Motor neuron (in vitro differentiated cells): ENCODE measurements at regions not wholly inside any gene's neighbourhood (a gene's known extent, or its start where the extent isn't known, plus 50 kb on each side); places are given as distances from the start of the nearest gene placed in this dataset.

Source experiments
- ATAC-seq, 8 experiments: fragments of 200-7000 bp; cut with Tn5 transposase; replicated peaks in 6 of 8; 2 replicates each; pipeline ENCODE4 v1.8.0; 2021; ENCODE audit warnings: mild to moderate bottlenecking in 8 of 8, moderate library complexity in 8 of 8
- H3K27ac ChIP-seq, 2 donors: fragments of 250-450 bp; sonication (Bioruptor Pico); 2 replicates each; pipeline ENCODE4 v1.9.0; 2021; ENCODE audit warnings: antibody characterized with exemption in 2 of 2, mild to moderate bottlenecking in 2 of 2, moderate library complexity in 1 of 2
- H3K4me1 ChIP-seq, 2 donors: fragments of 250-450 bp; sonication (Bioruptor Pico); replicated peaks in 1 of 2; 2 replicates each; pipeline ENCODE4 v1.6.1; 2021; ENCODE audit warnings: antibody characterized with exemption in 2 of 2, mild to moderate bottlenecking in 2 of 2, moderate library complexity in 1 of 2
- H3K4me3 ChIP-seq, 5 donors: fragments of 250-450 bp; sonication (Bioruptor Pico); 2 replicates each; pipeline ENCODE4 v1.9.0; 2021; ENCODE audit warnings: antibody characterized with exemption in 5 of 5, mild to moderate bottlenecking in 5 of 5, moderate library complexity in 4 of 5
- WGBS, 10 experiments: fragments of 450-650 bp; shearing (Covaris generic); methylation state at CpG; one replicate each; pipeline ENCODE4 v1.0.0; 2022; 5-methylcytosine and 5-hydroxymethylcytosine counted together
- in situ Hi-C, 9 experiments: fragments of 400-800 bp; cut with MboI; loops; one replicate each; pipeline ENCODE4 v1.15.0; 2021; ENCODE audit warnings: low sequenced_read_pairs in 9 of 9, low pct_unique_long_range_greater_than_20kb in 2 of 9; ENCODE audit not compliant: unreplicated experiment in 9 of 9

DNA sequence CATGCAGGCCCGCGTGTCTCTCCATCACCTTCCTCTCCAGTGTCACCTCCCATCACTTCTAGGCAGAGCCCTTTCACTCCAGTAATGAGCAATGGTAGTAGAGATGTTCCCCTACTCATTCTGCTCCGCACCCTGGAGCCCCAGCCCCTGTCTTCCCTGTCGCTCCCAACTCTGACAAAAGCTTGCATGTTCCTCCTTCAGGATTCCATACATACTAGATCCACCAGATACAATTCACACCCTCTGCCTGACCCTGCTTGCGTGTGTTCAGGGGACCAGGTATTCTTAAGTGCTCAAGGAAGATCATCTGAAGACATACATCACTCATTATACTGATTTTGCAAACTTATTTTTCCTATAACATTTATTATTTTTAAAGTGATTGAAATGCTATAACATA lies 222.7 kb downstream of the SNX19 start:
- no peak for ATAC-seq
- 70 to 100% (median 89%) methylated on average over 1 to 5 of the region's 5 CpGs; no CpG with 5 or more reads in 2 of the 10 experiments for WGBS, 10 experiments
- Histone ChIP-seq H3K4me3 (no peak overlapping the region), H3K4me1 (no peaks in the 10 kb centered on the region), H3K27ac (no peak overlapping the region)
- in situ Hi-C loops, result no loop called here

DNA sequence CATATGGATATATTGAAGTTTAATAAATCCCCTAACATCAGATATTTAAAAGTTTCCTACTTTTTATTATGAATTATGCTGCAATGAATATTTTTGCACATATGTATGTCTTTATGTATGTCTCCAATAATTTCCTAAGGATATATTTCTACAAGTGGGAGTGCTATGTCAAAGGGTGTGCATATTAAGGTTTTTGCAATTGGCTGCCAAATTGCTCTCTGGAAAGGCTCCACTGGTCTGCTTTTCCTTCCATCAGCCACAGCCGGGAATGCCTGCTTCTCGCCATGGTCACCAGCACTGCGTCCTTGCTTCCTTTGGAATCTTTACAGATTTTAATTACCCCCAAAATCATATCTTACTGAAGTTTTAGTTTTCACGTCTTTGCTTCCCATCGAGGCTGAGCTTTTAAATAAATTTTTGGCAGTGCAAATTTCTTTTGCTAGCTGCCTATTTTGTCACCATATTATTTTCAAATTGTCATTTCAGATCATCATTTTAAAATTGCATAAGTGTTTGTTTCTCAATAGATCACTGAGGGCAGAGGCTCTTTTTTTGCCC lies 221.7 kb downstream of the SNX19 start:
- Histone ChIP-seq H3K4me1 (no peaks in the 10 kb centered on the region), H3K4me3 (no peak overlapping the region), H3K27ac (no peak overlapping the region)
- in situ Hi-C loops, result no loop called here
- peak in 2 of 8 experiments; percentile 25 to 86 for ATAC-seq
- 6 to 98% (median 68%) methylated on average over 3 to 5 of the region's 5 CpGs; no CpG with 5 or more reads in 2 of the 10 experiments for WGBS, 10 experiments

DNA sequence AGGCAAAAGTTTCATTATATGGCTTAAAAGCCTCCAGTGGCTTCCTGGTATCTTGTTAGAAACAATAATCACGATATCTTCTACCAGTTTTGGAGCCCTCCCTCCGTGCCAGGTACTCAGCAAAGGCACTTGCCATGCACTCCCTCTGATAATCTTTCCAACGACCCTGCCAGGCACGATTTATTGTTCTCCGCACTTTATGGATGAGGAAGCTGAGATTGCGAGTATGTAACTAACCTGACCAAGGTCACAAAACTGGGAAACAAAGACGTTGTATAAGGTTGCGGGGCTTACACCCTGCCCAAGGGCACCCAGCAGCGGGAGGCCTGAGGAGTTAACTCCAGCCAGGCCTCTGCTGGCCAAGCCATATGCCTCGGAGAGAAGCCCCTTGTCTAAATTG lies 218.1 kb downstream of the SNX19 start:
- no peak overlapping the region for H3K4me3 ChIP-seq
- in situ Hi-C loops, result no loop called here
- ATAC-seq, result no peak
- no peaks in the 10 kb centered on the region for H3K4me1 ChIP-seq
- WGBS, 10 experiments, result 72 to 100% (median 89%) methylated on average over 1 to 7 of the region's 10 CpGs; no CpG with 5 or more reads in 1 of the 10 experiments
- no peak overlapping the region for H3K27ac ChIP-seq

DNA sequence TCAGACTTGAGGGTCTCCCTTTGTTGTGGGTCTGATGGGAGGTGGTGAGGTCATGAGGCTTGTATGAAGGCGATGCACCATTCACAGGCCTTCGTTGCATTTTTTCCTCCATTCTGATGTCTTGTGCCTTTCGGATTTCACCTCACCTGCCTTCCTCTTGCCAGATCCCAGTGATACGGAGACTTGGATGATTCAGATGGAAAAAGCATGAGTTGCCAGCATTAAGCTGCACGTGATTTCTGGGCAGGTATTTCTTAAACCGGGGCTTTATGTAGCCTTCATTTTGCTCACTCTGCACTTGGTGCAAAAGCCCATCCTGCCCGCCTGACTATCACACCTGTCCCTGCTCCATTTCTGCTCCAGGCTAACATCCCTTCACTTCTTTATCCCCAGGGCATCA lies 216.7 kb downstream of the SNX19 start:
- 60 to 89% (median 80%) methylated on average over 2 to 6 of the region's 7 CpGs; no CpG with 5 or more reads in 4 of the 10 experiments for WGBS, 10 experiments
- no peak for ATAC-seq
- no peaks in the 10 kb centered on the region for H3K4me1 ChIP-seq
- H3K4me3 ChIP-seq, result no peak overlapping the region
- in situ Hi-C loops, result no loop called here
- no peak overlapping the region for H3K27ac ChIP-seq

DNA sequence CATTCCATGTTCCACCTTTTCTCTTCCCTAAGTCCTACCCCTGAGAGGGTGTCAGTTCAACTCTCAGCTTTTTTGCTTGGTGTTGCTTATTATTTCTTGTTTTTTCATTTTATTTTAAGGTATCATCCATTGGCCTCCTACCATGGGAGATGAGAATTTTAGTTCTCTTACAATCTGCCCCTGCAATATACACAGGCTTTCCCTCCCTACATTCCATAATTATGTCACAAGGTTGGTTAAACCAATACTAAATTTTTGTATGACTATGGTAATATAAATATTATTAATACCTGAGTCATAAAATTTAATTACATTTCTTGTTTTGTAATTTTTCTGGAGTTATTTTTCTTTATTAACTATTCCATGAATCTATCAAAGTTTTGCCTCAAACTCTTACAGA lies 216.2 kb downstream of the SNX19 start:
- Histone ChIP-seq H3K4me1 (no peaks in the 10 kb centered on the region), H3K4me3 (no peak overlapping the region), H3K27ac (no peak overlapping the region)
- no peak for ATAC-seq
- in situ Hi-C loops, result no loop called here

DNA sequence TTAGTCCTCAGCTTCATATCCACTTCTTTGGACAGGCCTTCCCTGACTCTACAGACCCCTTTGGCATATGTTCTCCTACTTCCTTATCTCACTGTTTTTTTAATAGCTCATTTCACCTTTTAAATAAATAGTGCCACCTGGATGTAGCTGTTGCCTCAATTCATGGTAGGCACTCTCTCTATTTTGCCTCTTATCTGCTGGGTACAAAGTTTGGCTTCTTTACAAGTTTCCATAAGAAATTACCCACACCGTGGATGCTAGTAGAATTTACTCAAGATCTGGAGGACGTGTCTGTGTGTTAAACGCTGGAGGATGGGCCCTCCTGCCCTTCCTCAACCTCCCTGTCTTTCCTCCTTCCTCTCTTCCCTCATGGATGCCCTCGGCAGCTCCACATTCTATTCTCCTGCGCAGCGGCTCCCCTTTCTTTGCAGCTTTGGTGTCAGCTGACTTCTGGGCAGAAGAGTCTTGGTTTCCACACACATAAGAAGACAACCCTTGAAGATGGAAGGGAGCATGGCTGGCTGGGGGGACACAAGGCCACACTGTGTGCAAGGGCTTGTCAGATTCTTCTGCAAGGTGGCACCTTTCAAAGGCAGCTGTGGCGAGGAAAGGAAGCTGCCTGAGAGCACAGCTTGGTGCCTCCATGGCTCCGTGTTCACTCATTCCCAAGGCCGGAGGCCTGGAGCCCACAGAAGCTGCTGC lies 212.6 kb downstream of the SNX19 start:
- Histone ChIP-seq H3K4me3 (no peak overlapping the region), H3K4me1 (no peaks in the 10 kb centered on the region), H3K27ac (no peak overlapping the region)
- no peak for ATAC-seq
- WGBS, 10 experiments, result 37 to 93% (median 81%) methylated on average over 2 to 9 of the region's 9 CpGs
- in situ Hi-C loops, result no loop called here

DNA sequence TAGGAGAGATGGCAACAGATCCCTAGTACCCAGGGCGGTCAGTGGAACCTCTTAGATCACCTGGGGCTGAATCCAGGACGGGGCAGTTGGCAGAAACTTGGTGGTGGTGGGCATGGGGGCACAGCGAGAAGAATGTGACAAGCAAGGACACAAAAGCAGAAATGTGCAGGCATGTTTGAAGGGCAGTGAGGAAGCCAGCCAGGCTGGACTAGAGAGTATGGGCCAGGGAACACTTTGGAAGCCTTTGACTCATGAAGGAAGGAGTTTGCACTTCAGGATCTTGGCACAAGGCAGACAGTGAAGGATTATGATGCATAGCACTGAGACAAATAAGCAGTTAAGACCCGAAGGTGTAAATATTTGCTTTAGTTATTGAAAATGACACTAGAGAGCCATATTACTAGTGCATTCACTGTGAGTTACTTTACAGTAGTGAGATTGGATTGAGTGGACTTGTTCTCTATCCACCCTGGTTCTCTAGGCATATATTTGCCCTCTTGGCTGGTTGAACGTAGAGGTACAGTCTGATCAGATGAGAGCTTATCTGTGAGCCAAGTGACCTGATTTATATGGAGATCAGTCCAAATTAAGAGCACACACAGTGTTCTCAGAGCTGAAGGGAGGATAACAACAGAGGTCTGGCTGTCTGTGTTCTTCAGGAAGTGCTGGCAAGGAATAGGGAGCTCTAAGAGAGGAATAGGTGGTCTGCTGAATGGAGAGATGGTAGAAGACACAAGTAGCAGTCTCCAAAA lies 210.4 kb downstream of the SNX19 start:
- Histone ChIP-seq H3K27ac (no peak overlapping the region), H3K4me1 (no peaks in the 10 kb centered on the region), H3K4me3 (no peak overlapping the region)
- ATAC-seq, result no peak
- WGBS, 10 experiments, result 25 to 80% (median 58%) methylated on average over 1 to 5 of the region's 5 CpGs
- in situ Hi-C loops, result no loop called here

DNA sequence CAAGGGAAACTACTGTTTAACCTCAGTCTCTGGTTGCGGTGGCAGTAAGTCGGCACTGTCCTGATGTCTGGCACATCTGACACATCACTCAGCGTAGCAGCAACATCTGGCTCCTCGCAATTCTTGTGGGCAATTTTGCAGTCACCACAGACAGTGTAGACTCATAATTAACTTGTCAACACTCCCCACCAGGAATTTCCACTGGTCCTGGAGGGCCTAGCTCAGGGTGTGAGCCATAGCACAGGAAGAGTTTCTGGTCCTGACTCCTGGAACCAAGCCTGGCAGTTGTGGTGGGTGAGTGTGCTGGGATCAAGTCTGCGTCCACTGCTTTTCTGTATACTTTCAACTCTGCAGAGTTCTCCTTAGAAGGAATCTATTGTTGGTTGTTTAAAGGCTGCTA lies 209.7 kb downstream of the SNX19 start:
- Histone ChIP-seq H3K4me1 (no peaks in the 10 kb centered on the region), H3K27ac (no peak overlapping the region), H3K4me3 (no peak overlapping the region)
- WGBS, 10 experiments, result 8 to 100% (median 85%) methylated on average over 1 to 5 of the region's 5 CpGs; no CpG with 5 or more reads in 3 of the 10 experiments
- in situ Hi-C loops, result no loop called here
- ATAC-seq, result peak in 1 of 8 experiments; percentile 63

DNA sequence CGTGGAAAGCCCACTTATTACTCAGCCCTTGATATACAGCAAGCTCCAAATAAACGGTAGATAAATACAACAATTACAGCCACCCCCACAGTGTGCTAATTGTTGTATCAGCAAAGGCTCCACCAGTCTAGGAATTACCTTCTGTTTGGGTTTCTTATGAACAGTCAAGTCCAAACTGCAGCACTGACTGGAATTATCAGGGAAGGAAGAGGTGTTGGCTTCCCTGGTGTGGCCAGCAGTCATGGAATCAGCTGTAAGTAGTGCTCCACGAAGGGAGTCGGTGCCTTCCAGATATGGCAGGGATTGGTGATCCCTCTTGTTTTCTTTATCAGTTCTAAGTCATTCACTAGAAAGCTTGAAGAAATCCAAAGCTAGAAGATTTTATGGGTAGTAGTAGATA lies 209.1 kb downstream of the SNX19 start:
- ATAC-seq, result no peak
- H3K4me1 ChIP-seq, result no peaks in the 10 kb centered on the region
- H3K4me3 ChIP-seq, result no peak overlapping the region
- in situ Hi-C loops, result no loop called here
- 50 to 100% (median 84%) methylated on average over 1 to 4 of the region's 4 CpGs; no CpG with 5 or more reads in 1 of the 10 experiments for WGBS, 10 experiments
- H3K27ac ChIP-seq, result no peak overlapping the region

DNA sequence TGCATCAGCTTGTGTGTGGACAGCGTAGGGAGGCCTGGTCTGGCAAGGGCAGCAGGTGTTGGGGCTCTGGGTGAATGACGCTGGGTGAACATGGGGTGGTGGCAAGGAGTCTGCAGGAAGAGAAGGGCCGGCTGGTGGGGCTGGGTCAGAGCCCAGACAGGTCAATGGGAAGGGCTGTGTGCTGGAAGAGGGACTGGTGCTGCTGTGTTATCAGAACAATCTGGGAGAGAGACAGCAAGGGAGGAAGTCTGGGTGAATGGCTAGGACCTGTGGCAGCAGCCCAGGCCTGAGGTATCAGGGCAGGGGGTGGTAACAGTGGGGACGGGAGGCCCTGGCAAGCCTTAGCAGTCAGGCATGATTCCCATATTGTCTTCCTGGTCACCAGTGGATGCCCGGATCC lies 206.7 kb downstream of the SNX19 start:
- no peaks in the 10 kb centered on the region for H3K4me1 ChIP-seq
- H3K27ac ChIP-seq, result no peak overlapping the region
- WGBS, 10 experiments, result 78 to 100% (median 90%) methylated on average over 1 to 3 of the region's 5 CpGs; no CpG with 5 or more reads in 4 of the 10 experiments
- ATAC-seq, result no peak
- H3K4me3 ChIP-seq, result no peak overlapping the region
- in situ Hi-C loops, result no loop called here

DNA sequence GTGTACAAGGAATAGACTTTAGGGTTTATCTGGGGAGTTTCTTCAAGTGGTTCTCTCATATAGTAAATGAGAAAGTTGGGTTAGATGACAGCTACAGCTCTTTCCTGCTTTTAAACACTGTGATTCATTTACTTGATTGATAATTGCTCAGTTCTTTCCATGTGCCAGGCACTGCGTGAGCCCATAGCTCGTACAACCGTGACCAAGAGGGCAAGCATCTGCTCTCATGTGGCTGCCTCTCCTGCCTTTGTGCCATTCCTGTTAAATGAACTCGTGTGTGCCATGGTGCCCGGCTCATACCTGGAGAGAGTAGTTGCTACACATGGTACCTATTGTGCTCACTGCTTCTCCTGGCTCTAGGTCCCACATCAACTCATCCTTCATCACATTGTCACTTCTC lies 206.3 kb downstream of the SNX19 start:
- ATAC-seq, result no peak
- WGBS, 10 experiments, result 70 to 100% (median 92%) methylated on average over 1 to 2 of the region's 5 CpGs; no CpG with 5 or more reads in 4 of the 10 experiments
- no peak overlapping the region for H3K27ac ChIP-seq
- no peaks in the 10 kb centered on the region for H3K4me1 ChIP-seq
- in situ Hi-C loops, result no loop called here
- no peak overlapping the region for H3K4me3 ChIP-seq

DNA sequence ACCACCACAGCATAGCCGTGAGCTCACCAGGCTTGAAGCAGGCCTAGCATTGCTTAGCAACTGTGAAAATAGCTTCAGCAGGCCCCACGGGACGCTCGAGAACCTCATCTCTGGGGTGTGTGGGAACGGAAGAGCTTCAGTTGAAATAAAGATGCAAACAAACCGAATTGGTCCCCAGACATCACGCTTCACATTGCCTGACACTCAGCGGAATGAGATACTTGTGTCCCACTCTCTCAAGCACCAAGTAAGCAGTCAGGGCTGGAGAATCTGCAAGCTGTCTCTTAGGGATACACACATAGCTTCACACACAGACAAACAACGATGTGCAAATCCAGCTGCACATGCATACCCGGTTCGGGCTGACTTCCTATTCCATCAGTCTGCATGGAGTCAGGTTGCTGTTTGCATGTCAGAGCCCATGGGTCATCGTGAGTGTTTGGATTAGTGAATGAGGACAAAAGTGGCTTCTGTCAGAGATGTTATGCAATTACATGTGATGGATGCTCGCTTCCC lies 205.7 kb downstream of the SNX19 start:
- in situ Hi-C loops, result no loop called here
- WGBS, 10 experiments, result 63 to 90% (median 79%) methylated on average over 1 to 12 of the region's 13 CpGs; no CpG with 5 or more reads in 2 of the 10 experiments

DNA sequence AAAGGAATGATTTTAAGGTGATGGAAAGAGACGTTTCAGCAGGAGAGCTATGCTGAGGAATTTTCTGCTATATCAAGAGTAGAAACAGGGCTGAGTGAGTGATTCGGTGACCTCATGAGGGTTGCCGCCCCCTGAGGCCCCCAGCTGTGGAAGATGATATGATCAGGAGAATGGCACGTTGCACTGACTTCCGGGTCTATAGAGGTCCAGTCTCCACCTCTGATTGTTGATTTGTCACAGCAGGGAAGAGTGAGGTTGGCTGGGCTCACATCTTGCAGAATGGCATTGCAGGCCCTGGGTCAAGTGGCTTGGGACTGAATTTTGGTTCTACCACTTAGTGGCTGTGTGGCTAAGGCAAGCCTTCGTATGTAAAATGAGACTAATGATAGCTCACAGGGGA lies 205.1 kb downstream of the SNX19 start:
- 61 to 92% (median 77%) methylated on average over 2 to 6 of the region's 6 CpGs; no CpG with 5 or more reads in 4 of the 10 experiments for WGBS, 10 experiments
- in situ Hi-C loops, result no loop called here

More for the DNA sequence above, 205.7 kb downstream of the SNX19 start:
- H3K27ac ChIP-seq, result no peak overlapping the region
- H3K4me1 ChIP-seq, result no peaks in the 10 kb centered on the region
- ATAC-seq, result peak in 5 of 8 experiments; percentile 39 to 95 (median 53)
- no peak overlapping the region for H3K4me3 ChIP-seq

More for the DNA sequence above, 205.1 kb downstream of the SNX19 start:
- Histone ChIP-seq H3K27ac (no peak overlapping the region), H3K4me3 (no peak overlapping the region), H3K4me1 (no peaks in the 10 kb centered on the region)
- no peak for ATAC-seq
